ENCODE measurements at regions not wholly inside any gene's neighbourhood (a gene's known extent, or its start where the extent isn't known, plus 50 kb on each side); places are given as distances from the start of the nearest gene placed in this dataset.

DNA sequence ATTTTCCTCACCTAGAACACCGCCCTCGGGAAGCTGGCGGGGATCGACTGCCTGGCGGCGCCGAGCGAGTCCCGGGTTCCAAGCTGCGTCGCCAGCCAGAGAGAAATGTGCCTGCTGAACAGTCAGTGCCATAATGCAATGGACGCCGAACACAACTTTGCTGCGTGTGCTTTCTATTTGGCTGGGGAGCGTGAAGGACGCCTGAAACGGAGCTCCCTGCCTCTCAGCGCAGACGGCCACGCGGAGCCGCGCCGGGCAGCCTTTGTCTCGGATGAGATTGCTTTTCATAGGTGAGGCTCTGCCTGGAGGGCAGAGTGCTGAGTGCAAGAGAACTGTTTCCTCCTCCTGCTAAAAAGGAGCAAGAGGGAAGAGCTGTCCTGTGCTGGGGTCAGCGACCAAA, 107.7 kb upstream of the BCOR start:
- TF ChIP-seq, protein P1, sequence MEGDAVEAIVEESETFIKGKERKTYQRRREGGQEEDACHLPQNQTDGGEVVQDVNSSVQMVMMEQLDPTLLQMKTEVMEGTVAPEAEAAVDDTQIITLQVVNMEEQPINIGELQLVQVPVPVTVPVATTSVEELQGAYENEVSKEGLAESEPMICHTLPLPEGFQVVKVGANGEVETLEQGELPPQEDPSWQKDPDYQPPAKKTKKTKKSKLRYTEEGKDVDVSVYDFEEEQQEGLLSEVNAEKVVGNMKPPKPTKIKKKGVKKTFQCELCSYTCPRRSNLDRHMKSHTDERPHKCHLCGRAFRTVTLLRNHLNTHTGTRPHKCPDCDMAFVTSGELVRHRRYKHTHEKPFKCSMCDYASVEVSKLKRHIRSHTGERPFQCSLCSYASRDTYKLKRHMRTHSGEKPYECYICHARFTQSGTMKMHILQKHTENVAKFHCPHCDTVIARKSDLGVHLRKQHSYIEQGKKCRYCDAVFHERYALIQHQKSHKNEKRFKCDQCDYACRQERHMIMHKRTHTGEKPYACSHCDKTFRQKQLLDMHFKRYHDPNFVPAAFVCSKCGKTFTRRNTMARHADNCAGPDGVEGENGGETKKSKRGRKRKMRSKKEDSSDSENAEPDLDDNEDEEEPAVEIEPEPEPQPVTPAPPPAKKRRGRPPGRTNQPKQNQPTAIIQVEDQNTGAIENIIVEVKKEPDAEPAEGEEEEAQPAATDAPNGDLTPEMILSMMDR (IDR thresholded peaks at IDR 0.05), result no peak
- TF ChIP-seq POLR2AphosphoS5 (IDR thresholded peaks at IDR 0.05) (no peak), POLR2A (IDR thresholded peaks at IDR 0.05; ENCODE audit: low read depth) (no peak)

Data from esophagus muscularis mucosa (tissue), 3 donors.